SK-N-SH (cell line): ENCODE measurements at regions not wholly inside any gene's neighbourhood (a gene's known extent, or its start where the extent isn't known, plus 50 kb on each side); places are given as distances from the start of the nearest gene placed in this dataset.

Experiments used
- CTCF ChIA-PET: fragments of 300-600, 350-600 bp; formaldehyde crosslinking; extraction: SDS; loops from one replicate; lab custom pipeline; 2021; lab: Yijun Ruan, JAX
- POLR2A ChIA-PET: fragments of 350-600 bp; sonication (Branson Sonifier 250); formaldehyde crosslinking; extraction: SDS; loops from one replicate; lab custom pipeline; 2020; ENCODE audit warnings: antibody characterized with exemption, inconsistent platforms; lab: Yijun Ruan, JAX
- DNase-seq: peaks from one replicate; pipeline ENCODE4 v3.0.0; 2012
- H2AFZ ChIP-seq: fragments of 200-600 bp; sonication (generic); 2 replicates; pipeline ENCODE4 v1.8.1; 2016; ENCODE audit warnings: antibody characterized with exemption, mild to moderate bottlenecking, low read depth
- H3F3A ChIP-seq: fragments of 200-600 bp; sonication (generic); replicated peaks from 2 replicates; pipeline ENCODE3; 2016; ENCODE audit warnings: antibody characterized with exemption, mild to moderate bottlenecking; ENCODE audit not compliant: insufficient read depth
- H3K27ac ChIP-seq, 2 experiments: fragments of 200-500 bp in 1 of 2; fragments of 200-600 bp in 1 of 2; sonication (Bioruptor generic) in 1 of 2; sonication (generic), shearing (Covaris generic) in 1 of 2; 2 replicates each; pipeline versions ENCODE4 v1.5.1 to v1.6.1; 2014 to 2016; ENCODE audit warnings: low read depth in 2 of 2, inconsistent platforms in 1 of 2, low read length in 1 of 2, mild to moderate bottlenecking in 1 of 2, mixed read lengths in 1 of 2
- H3K27me3 ChIP-seq: fragments of 200-600 bp; sonication (generic), shearing (Covaris generic); 2 replicates; pipeline ENCODE4 v1.6.1; 2016; ENCODE audit warnings: mixed run types; ENCODE audit not compliant: insufficient read depth
- H3K36me3 ChIP-seq, 2 experiments: fragments of 200-500 bp in 1 of 2; fragments of 200-600 bp in 1 of 2; sonication (Bioruptor generic) in 1 of 2; sonication (generic) in 1 of 2; replicated peaks in 1 of 2; 2 replicates each; pipeline versions ENCODE3 to v1.5.1; 2014 to 2016; ENCODE audit warnings: low read length in 1 of 2, mild to moderate bottlenecking in 1 of 2; ENCODE audit not compliant: insufficient read depth in 2 of 2, control insufficient read depth in 1 of 2
- H3K4me1 ChIP-seq, 2 experiments: fragments of 200-500 bp in 1 of 2; fragments of 200-600 bp in 1 of 2; sonication (Bioruptor generic) in 1 of 2; sonication (generic), shearing (Covaris generic) in 1 of 2; 2 replicates each; pipeline versions ENCODE4 v1.5.1 to v1.6.1; 2014 to 2016; ENCODE audit warnings: low read depth in 1 of 2, low read length in 1 of 2, mixed run types in 1 of 2; ENCODE audit not compliant: insufficient read depth in 2 of 2, control insufficient read depth in 1 of 2
- H3K4me2 ChIP-seq: fragments of 200-600 bp; sonication (generic), shearing (Covaris generic); 2 replicates; pipeline ENCODE4 v1.6.1; 2017; ENCODE audit warnings: mixed run types
- H3K4me3 ChIP-seq, 2 experiments: fragments of 200-500 bp in 1 of 2; fragments of 200-600 bp in 1 of 2; sonication (Bioruptor generic) in 1 of 2; sonication (generic), shearing (Covaris generic) in 1 of 2; 2 replicates each; pipeline versions ENCODE4 v1.5.1 to v1.8.1; 2014 to 2016; ENCODE audit warnings: low read depth in 2 of 2, inconsistent platforms in 1 of 2, low read length in 1 of 2, mild to moderate bottlenecking in 1 of 2, mixed read lengths in 1 of 2, moderate library complexity in 1 of 2
- H3K79me2 ChIP-seq: fragments of 200-600 bp; sonication (generic); 2 replicates; pipeline ENCODE4 v1.8.1; 2017; ENCODE audit warnings: mild to moderate bottlenecking; ENCODE audit not compliant: insufficient read depth
- H3K9ac ChIP-seq: fragments of 200-600 bp; sonication (generic); 2 replicates; pipeline ENCODE4 v1.6.1; 2017; ENCODE audit warnings: mixed run types
- H3K9me2 ChIP-seq: fragments of 200-600 bp; sonication (generic); 2 replicates; pipeline ENCODE4 v1.6.1; 2017; ENCODE audit warnings: mixed run types
- H3K9me3 ChIP-seq: fragments of 200-600 bp; sonication (generic); 2 replicates; pipeline ENCODE4 v1.6.1; 2017; ENCODE audit warnings: mixed run types, mild to moderate bottlenecking, moderate library complexity
- H4K20me1 ChIP-seq: fragments of 200-600 bp; sonication (generic); 2 replicates; pipeline ENCODE4 v1.6.1; 2017; ENCODE audit warnings: mild to moderate bottlenecking, mixed run types; ENCODE audit not compliant: insufficient read depth
- CHD2 ChIP-seq: fragments of 150-350 bp; IDR thresholded peaks from 2 replicates; pipeline ENCODE4 v1.6.1; 2018; ENCODE audit warnings: low read length; ENCODE audit not compliant: partially characterized antibody
- ELF1 ChIP-seq: IDR thresholded peaks from 2 replicates; pipeline ENCODE4 v1.4.0; 2012
- FOSL2 ChIP-seq: IDR thresholded peaks from 2 replicates; pipeline ENCODE4 v1.4.0; 2012; ENCODE audit warnings: low read depth, mild to moderate bottlenecking, moderate library complexity, borderline replicate concordance
- JUND ChIP-seq: IDR thresholded peaks from 2 replicates; pipeline ENCODE4 v1.4.0; 2012
- MEF2A ChIP-seq: IDR thresholded peaks from 2 replicates; pipeline ENCODE4 v1.4.0; 2012; ENCODE audit warnings: low read depth, borderline replicate concordance
- NFIC ChIP-seq: IDR thresholded peaks from 2 replicates; pipeline ENCODE4 v1.4.0; 2012; ENCODE audit warnings: borderline replicate concordance
- NRF1 ChIP-seq: IDR thresholded peaks from 2 replicates; pipeline ENCODE4 v1.6.1; 2012; ENCODE audit warnings: low read depth, mild to moderate bottlenecking, low read length
- RCOR1 ChIP-seq: fragments of 150-350 bp; IDR thresholded peaks from 2 replicates; pipeline ENCODE4 v1.6.1; 2017; ENCODE audit warnings: antibody characterized with exemption, low read length
- RFX5 ChIP-seq: IDR thresholded peaks from 2 replicates; pipeline ENCODE4 v1.6.1; 2012; ENCODE audit warnings: mild to moderate bottlenecking, improper control_type of control experiment, low read length
- TCF12 ChIP-seq: IDR thresholded peaks from 2 replicates; pipeline ENCODE4 v1.4.0; 2012
- TEAD4 ChIP-seq: IDR thresholded peaks from 2 replicates; pipeline ENCODE4 v1.4.0; 2012; ENCODE audit warnings: mild to moderate bottlenecking, borderline replicate concordance; ENCODE audit not compliant: insufficient read depth
- USF2 ChIP-seq: fragments of 150-350 bp; IDR thresholded peaks from 2 replicates; pipeline ENCODE4 v1.6.1; 2017; ENCODE audit warnings: antibody characterized with exemption, low read length, low read depth, borderline replicate concordance
- YY1 ChIP-seq: IDR thresholded peaks from 2 replicates; pipeline ENCODE4 v1.4.0; 2012; ENCODE audit warnings: low read depth, mild to moderate bottlenecking
- ZBTB33 ChIP-seq: IDR thresholded peaks from 2 replicates; pipeline ENCODE4 v1.4.0; 2012; ENCODE audit warnings: low read depth, borderline replicate concordance
- WGBS: methylation state at CpG from one replicate; pipeline ENCODE4 v1.1.6; 2017; ENCODE audit warnings: low lambda C conversion rate; 5-methylcytosine and 5-hydroxymethylcytosine counted together
- TF ChIP-seq, protein P1 (sequence below): IDR thresholded peaks from 2 replicates; pipeline ENCODE4 v1.4.0; 2012; ENCODE audit warnings: low read depth

- no peak for DNase-seq
- Histone ChIP-seq H3K27me3 (no peaks in the 10 kb centered on the region), H3K4me3 (no peak overlapping the region), H2AFZ (no peak overlapping the region), H3K36me3 (no peaks in the 10 kb centered on the region), H3K9me2 (no peaks in the 10 kb centered on the region), H3K9ac (no peak overlapping the region), H3F3A (no peaks in the 10 kb centered on the region), H4K20me1 (no peaks in the 10 kb centered on the region), H3K27ac (no peak overlapping the region), H3K4me2 (no peak overlapping the region), H3K4me1 (no peaks in the 10 kb centered on the region), H3K9me3 (no peaks in the 10 kb centered on the region), H3K79me2 (no peaks in the 10 kb centered on the region)
- CTCF ChIA-PET = no interaction called here
- no peak for TF ChIP-seq ZBTB33
- 41% methylated on average over 5 of the region's 5 CpGs for WGBS
- POLR2A ChIA-PET = no interaction called here
These were observed 316.1 kb downstream of the OTUD1 start for GRCh38 chr10:23754941-23755340.

- Histone ChIP-seq H3K27ac (no peak overlapping the region), H3K9me2 (no peaks in the 10 kb centered on the region), H3K4me3 (no peak overlapping the region), H4K20me1 (no peaks in the 10 kb centered on the region), H3K79me2 (no peaks in the 10 kb centered on the region), H2AFZ (no peak overlapping the region), H3F3A (no peaks in the 10 kb centered on the region), H3K36me3 (no peaks in the 10 kb centered on the region), H3K27me3 (no peaks in the 10 kb centered on the region), H3K4me2 (no peak overlapping the region), H3K4me1 (no peaks in the 10 kb centered on the region), H3K9ac (no peak overlapping the region), H3K9me3 (no peaks in the 10 kb centered on the region)
- TF ChIP-seq TEAD4 = no peak
- no peak for TF ChIP-seq ELF1
- TF ChIP-seq USF2 = no peak
- no peak for TF ChIP-seq RFX5
- TF ChIP-seq CHD2 = no peak
- no peak for TF ChIP-seq TCF12
- TF ChIP-seq, protein P1, sequence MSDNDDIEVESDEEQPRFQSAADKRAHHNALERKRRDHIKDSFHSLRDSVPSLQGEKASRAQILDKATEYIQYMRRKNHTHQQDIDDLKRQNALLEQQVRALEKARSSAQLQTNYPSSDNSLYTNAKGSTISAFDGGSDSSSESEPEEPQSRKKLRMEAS = no peak
- no peak for TF ChIP-seq MEF2A
- TF ChIP-seq FOSL2 = no peak
- no peak for TF ChIP-seq YY1
- TF ChIP-seq JUND = no peak
- TF ChIP-seq RCOR1 = no peak
- TF ChIP-seq NRF1 = no peak
- no peak for TF ChIP-seq NFIC
- WGBS = 32% methylated on average over 4 of the region's 4 CpGs
- no peak for DNase-seq
- POLR2A ChIA-PET = no interaction called here
- CTCF ChIA-PET = no interaction called here
These were observed 316.7 kb downstream of the OTUD1 start for GRCh38 chr10:23755556-23755955.
